Activated T-cell treated with anti-CD3 and anti-CD28 coated beads, Interleukin-2, amount 50 U/mL, for 72 hours (primary cell): ENCODE measurements at regions not wholly inside any gene's neighbourhood (a gene's known extent, or its start where the extent isn't known, plus 50 kb on each side); places are given as distances from the start of the nearest gene placed in this dataset.

Experiments used
- ATAC-seq, 2 donors: fragments of 150-1000 bp; cut with Tn5 transposase; replicated peaks in 1 of 2; 2 replicates each; pipeline ENCODE4 v1.10.0; 2021; ENCODE audit warnings: moderate library complexity in 2 of 2, mild to moderate bottlenecking in 1 of 2
- DNase-seq, 2 donors: peaks; one replicate each; pipeline ENCODE4 v3.0.0; 2021 to 2022; ENCODE audit warnings: mixed read lengths in 1 of 2
- H3K27ac Mint-ChIP-seq: one replicate; pipeline ENCODE4 v1.8.0; 2022; ENCODE audit warnings: mild to moderate bottlenecking, moderate library complexity, mixed read lengths
- H3K27me3 Mint-ChIP-seq: one replicate; pipeline ENCODE4 v1.8.0; 2022; ENCODE audit warnings: low read depth, mixed read lengths
- H3K36me3 Mint-ChIP-seq, 2 donors: one replicate each; pipeline ENCODE4 v1.8.0; 2022; ENCODE audit warnings: mixed read lengths in 2 of 2, mild to moderate bottlenecking in 1 of 2; ENCODE audit not compliant: insufficient read depth in 2 of 2
- H3K4me1 Mint-ChIP-seq: one replicate; pipeline ENCODE4 v1.8.0; 2022; ENCODE audit warnings: low read depth, mixed read lengths
- H3K4me3 Mint-ChIP-seq, 2 donors: one replicate each; pipeline ENCODE4 v1.8.0; 2022; ENCODE audit warnings: mild to moderate bottlenecking in 2 of 2, mixed read lengths in 2 of 2, moderate library complexity in 2 of 2
- H3K9me3 Mint-ChIP-seq, 2 donors: one replicate each; pipeline ENCODE4 v1.8.0; 2022; ENCODE audit warnings: mixed read lengths in 2 of 2

- H3K27me3 Mint-ChIP-seq: no peaks in the 10 kb centered on the region
- DNase-seq: no peak
- H3K9me3 Mint-ChIP-seq: peaks cover 0 to 5% of the 10 kb centered on the region in 2 donors
- H3K4me1 Mint-ChIP-seq: no peaks in the 10 kb centered on the region
- H3K27ac Mint-ChIP-seq: no peak overlapping the region
- H3K36me3 Mint-ChIP-seq: peaks cover 0 to 2% of the 10 kb centered on the region in 2 donors
- no peak for ATAC-seq
- H3K4me3 Mint-ChIP-seq: no peak overlapping the region
Observed at GRCh38 chr3:30368978-30369377, 237.4 kb upstream of the TGFBR2 start.

- Mint-ChIP-seq H3K9me3 (peaks cover 0 to 5% of the 10 kb centered on the region in 2 donors), H3K4me3 (no peak overlapping the region), H3K27ac (no peak overlapping the region), H3K4me1 (no peaks in the 10 kb centered on the region), H3K36me3 (no peaks in the 10 kb centered on the region), H3K27me3 (no peaks in the 10 kb centered on the region)
- DNase-seq (no peak), ATAC-seq (no peak)
Observed at GRCh38 chr3:30370681-30371271, 235.6 kb upstream of the TGFBR2 start.

- Mint-ChIP-seq H3K4me1 (no peaks in the 10 kb centered on the region), H3K36me3 (no peaks in the 10 kb centered on the region), H3K9me3 (peaks cover 0 to 7% of the 10 kb centered on the region in 2 donors), H3K27ac (no peak overlapping the region), H3K27me3 (no peaks in the 10 kb centered on the region), H3K4me3 (no peak overlapping the region)
- ATAC-seq (no peak), DNase-seq (no peak)
Observed at GRCh38 chr3:30372837-30373236, 233.6 kb upstream of the TGFBR2 start.

- Mint-ChIP-seq H3K36me3 (peaks cover 11 to 27% of the 10 kb centered on the region in 2 donors), H3K4me3 (no peak overlapping the region), H3K27ac (no peak overlapping the region), H3K4me1 (no peaks in the 10 kb centered on the region), H3K27me3 (no peaks in the 10 kb centered on the region), H3K9me3 (peaks cover 13 to 21% of the 10 kb centered on the region in 2 donors)
- ATAC-seq (no peak), DNase-seq (no peak)
Observed at GRCh38 chr3:30384546-30385072, 221.8 kb upstream of the TGFBR2 start.

GRCh38 chr3:30393079-30393478, 213.3 kb upstream of the TGFBR2 start:
- ATAC-seq (no peak), DNase-seq (no peak)
- peaks cover 8 to 10% of the 10 kb centered on the region in 2 donors for H3K36me3 Mint-ChIP-seq
- H3K27me3 Mint-ChIP-seq: no peaks in the 10 kb centered on the region
- peaks cover 8 to 13% of the 10 kb centered on the region in 2 donors for H3K9me3 Mint-ChIP-seq
- no peak overlapping the region for H3K27ac Mint-ChIP-seq
- H3K4me3 Mint-ChIP-seq: no peak overlapping the region
- no peaks in the 10 kb centered on the region for H3K4me1 Mint-ChIP-seq

GRCh38 chr3:30397030-30397429, 209.4 kb upstream of the TGFBR2 start:
- no peaks in the 10 kb centered on the region for H3K27me3 Mint-ChIP-seq
- ATAC-seq: no peak

GRCh38 chr3:30399394-30400181, 206.8 kb upstream of the TGFBR2 start:
- Mint-ChIP-seq H3K27ac (no peak overlapping the region), H3K4me1 (peaks cover 21% of the 10 kb centered on the region), H3K9me3 (peaks cover 2 to 5% of the 10 kb centered on the region in 2 donors), H3K27me3 (no peaks in the 10 kb centered on the region), H3K36me3 (peaks cover 2 to 3% of the 10 kb centered on the region in 2 donors), H3K4me3 (no peak overlapping the region)
- no peak for DNase-seq
- no peak for ATAC-seq

More at GRCh38 chr3:30397030-30397429, 209.4 kb upstream of the TGFBR2 start:
- peaks cover 19% of the 10 kb centered on the region for H3K4me1 Mint-ChIP-seq
- DNase-seq: no peak
- no peak overlapping the region for H3K4me3 Mint-ChIP-seq
- H3K9me3 Mint-ChIP-seq: peaks cover 5 to 10% of the 10 kb centered on the region in 2 donors
- peaks cover 4 to 6% of the 10 kb centered on the region in 2 donors for H3K36me3 Mint-ChIP-seq
- no peak overlapping the region for H3K27ac Mint-ChIP-seq

- H3K27ac Mint-ChIP-seq: no peak overlapping the region
- no peak for DNase-seq
- peaks cover 2% of the 10 kb centered on the region in 2 donors for H3K9me3 Mint-ChIP-seq
- no peak for ATAC-seq
- H3K36me3 Mint-ChIP-seq: peaks cover 0 to 2% of the 10 kb centered on the region in 2 donors
- H3K4me3 Mint-ChIP-seq: no peak overlapping the region
- no peaks in the 10 kb centered on the region for H3K27me3 Mint-ChIP-seq
- peaks cover 21% of the 10 kb centered on the region for H3K4me1 Mint-ChIP-seq
Observed at GRCh38 chr3:30400926-30401325, 205.5 kb upstream of the TGFBR2 start.

- Mint-ChIP-seq H3K27me3 (no peaks in the 10 kb centered on the region), H3K27ac (no peak overlapping the region), H3K36me3 (peaks cover 0 to 1% of the 10 kb centered on the region in 2 donors), H3K4me1 (peaks cover 21% of the 10 kb centered on the region), H3K4me3 (no peak overlapping the region), H3K9me3 (no peaks in the 10 kb centered on the region)
- ATAC-seq: no peak
- no peak for DNase-seq
Observed at GRCh38 chr3:30401971-30402370, 204.4 kb upstream of the TGFBR2 start.

GRCh38 chr3:30407651-30408050, 198.8 kb upstream of the TGFBR2 start:
- H3K36me3 Mint-ChIP-seq: peaks cover 6 to 15% of the 10 kb centered on the region in 2 donors
- H3K27me3 Mint-ChIP-seq: no peaks in the 10 kb centered on the region
- ATAC-seq: no peak
- no peak for DNase-seq
- no peaks in the 10 kb centered on the region for H3K4me1 Mint-ChIP-seq
- peaks cover 8 to 11% of the 10 kb centered on the region in 2 donors for H3K9me3 Mint-ChIP-seq
- no peak overlapping the region for H3K4me3 Mint-ChIP-seq
- H3K27ac Mint-ChIP-seq: no peak overlapping the region

- no peak for DNase-seq
- ATAC-seq: no peak
- peaks cover 6 to 15% of the 10 kb centered on the region in 2 donors for H3K36me3 Mint-ChIP-seq
- H3K27ac Mint-ChIP-seq: no peak overlapping the region
- H3K27me3 Mint-ChIP-seq: no peaks in the 10 kb centered on the region
- H3K4me3 Mint-ChIP-seq: no peak overlapping the region
- H3K9me3 Mint-ChIP-seq: peaks cover 8 to 11% of the 10 kb centered on the region in 2 donors
- H3K4me1 Mint-ChIP-seq: no peaks in the 10 kb centered on the region
Observed at GRCh38 chr3:30408105-30408557, 198.3 kb upstream of the TGFBR2 start.

- H3K4me1 Mint-ChIP-seq: peaks cover 8% of the 10 kb centered on the region
- DNase-seq (no peak), ATAC-seq (no peak)
- H3K36me3 Mint-ChIP-seq: peaks cover 0 to 2% of the 10 kb centered on the region in 2 donors
- peaks cover 2 to 3% of the 10 kb centered on the region in 2 donors for H3K9me3 Mint-ChIP-seq
- no peak overlapping the region for H3K27ac Mint-ChIP-seq
- no peak overlapping the region for H3K4me3 Mint-ChIP-seq
- no peaks in the 10 kb centered on the region for H3K27me3 Mint-ChIP-seq
Observed at GRCh38 chr3:30418443-30418842, 188.0 kb upstream of the TGFBR2 start.

- Mint-ChIP-seq H3K27ac (no peak overlapping the region), H3K4me1 (peaks cover 8% of the 10 kb centered on the region), H3K36me3 (peaks cover 0 to 2% of the 10 kb centered on the region in 2 donors), H3K4me3 (no peak overlapping the region), H3K27me3 (no peaks in the 10 kb centered on the region), H3K9me3 (peaks cover 4 to 5% of the 10 kb centered on the region in 2 donors)
- DNase-seq: no peak
- no peak for ATAC-seq
Observed at GRCh38 chr3:30421266-30421665, 185.1 kb upstream of the TGFBR2 start.
